DOHH2 (cell line): ENCODE measurements at regions not wholly inside any gene's neighbourhood (a gene's known extent, or its start where the extent isn't known, plus 50 kb on each side); places are given as distances from the start of the nearest gene placed in this dataset.

Experiments
- H3F3A ChIP-seq: fragments of 200-600 bp; sonication (generic), shearing (Covaris generic); 2 replicates; pipeline ENCODE4 v1.6.0; 2016; ENCODE audit warnings: antibody characterized with exemption, mild to moderate bottlenecking; ENCODE audit not compliant: control insufficient read depth, insufficient read depth
- H3K27ac ChIP-seq: fragments of 200-600 bp; sonication (generic); 2 replicates; pipeline ENCODE4 v1.5.1; 2014; ENCODE audit warnings: low read depth, mild to moderate bottlenecking, low read length, moderate library complexity
- H3K27me3 ChIP-seq: fragments of 200-600 bp; sonication (generic); 2 replicates; pipeline ENCODE4 v1.6.1; 2014; ENCODE audit warnings: mild to moderate bottlenecking, low read length, mixed read lengths; ENCODE audit not compliant: control insufficient read depth
- H3K36me3 ChIP-seq: fragments of 200-600 bp; sonication (generic); 2 replicates; pipeline ENCODE4 v1.6.1; 2014; ENCODE audit warnings: mild to moderate bottlenecking, low read length, moderate library complexity, mixed read lengths; ENCODE audit not compliant: control insufficient read depth
- H3K4me1 ChIP-seq: fragments of 200-600 bp; sonication (generic); 2 replicates; pipeline ENCODE4 v1.6.1; 2014; ENCODE audit warnings: mild to moderate bottlenecking, low read length, mixed read lengths; ENCODE audit not compliant: control insufficient read depth
- H3K4me2 ChIP-seq: fragments of 200-600 bp; sonication (generic); 2 replicates; pipeline ENCODE4 v1.6.0; 2014; ENCODE audit warnings: mild to moderate bottlenecking, low read length, moderate library complexity
- H3K4me3 ChIP-seq: fragments of 200-600 bp; sonication (generic); 2 replicates; pipeline ENCODE4 v1.5.1; 2014; ENCODE audit warnings: mild to moderate bottlenecking, low read length, mixed read lengths
- H3K79me2 ChIP-seq: fragments of 200-600 bp; sonication (generic); 2 replicates; pipeline ENCODE4 v1.6.1; 2014; ENCODE audit warnings: mild to moderate bottlenecking, low read length, mixed read lengths; ENCODE audit not compliant: control insufficient read depth
- H3K9me2 ChIP-seq: fragments of 200-600 bp; sonication (generic); replicated peaks from 2 replicates; pipeline ENCODE4 v1.6.1; 2014; ENCODE audit warnings: mild to moderate bottlenecking, low read length, mixed read lengths; ENCODE audit not compliant: control insufficient read depth
- H3K9me3 ChIP-seq: fragments of 200-600 bp; sonication (generic); 2 replicates; pipeline ENCODE4 v1.6.1; 2014; ENCODE audit warnings: antibody characterized with exemption, low read length, mixed read lengths; ENCODE audit not compliant: control insufficient read depth, insufficient read depth
- H4K20me1 ChIP-seq: fragments of 200-600 bp; sonication (generic); 2 replicates; pipeline ENCODE4 v1.6.0; 2014; ENCODE audit warnings: low read depth, mild to moderate bottlenecking, antibody characterized with exemption, low read length, moderate library complexity; ENCODE audit not compliant: control insufficient read depth, insufficient read depth
- EZH2phosphoT487 ChIP-seq: fragments of 200-600 bp; sonication (generic); IDR thresholded peaks from 2 replicates; pipeline ENCODE4 v1.6.1; 2017; ENCODE audit warnings: borderline replicate concordance, mild to moderate bottlenecking, antibody characterized with exemption, low read length, moderate library complexity, mixed read lengths
- TF ChIP-seq, protein P1 (sequence below): fragments of 200-600 bp; sonication (generic); IDR thresholded peaks from one replicate; pipeline ENCODE4 v1.5.1; 2014; ENCODE audit warnings: antibody characterized with exemption, mild to moderate bottlenecking, low read depth, low read length; ENCODE audit not compliant: poor library complexity, severe bottlenecking

DNA sequence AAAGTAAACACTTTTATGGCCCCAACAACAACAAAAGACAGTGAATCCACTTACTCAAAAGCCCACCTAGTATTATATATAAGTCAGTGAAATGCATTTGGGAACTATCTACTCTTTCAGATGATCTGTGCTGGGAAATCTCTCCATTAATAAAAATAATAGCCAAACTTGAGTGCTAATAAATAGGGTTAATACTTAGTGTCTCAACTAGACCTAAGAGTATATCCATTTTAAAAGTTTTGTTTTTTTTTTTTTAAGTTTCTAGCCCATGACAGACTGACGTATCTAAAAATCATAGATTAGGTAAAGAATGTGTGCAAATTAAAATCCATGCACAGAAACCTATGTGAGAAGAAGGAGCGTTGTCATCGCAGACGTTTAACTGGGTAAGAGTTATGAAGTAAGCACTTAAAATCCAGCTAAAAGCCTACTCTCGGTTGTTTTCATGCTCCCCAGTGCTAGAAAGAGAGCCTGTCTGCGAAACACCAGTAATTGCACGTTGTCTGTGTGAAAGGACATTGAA is 83.4 kb upstream of the PELI1 start:
- H3K9me2 ChIP-seq, result no peaks in the 10 kb centered on the region
- peaks cover 7% of the 10 kb centered on the region for H3K36me3 ChIP-seq
- no peaks in the 10 kb centered on the region for H3K27me3 ChIP-seq
- peak overlapping the region; percentile 70 for H3K4me3 ChIP-seq
- H3K4me1 ChIP-seq, result peaks cover 36% of the 10 kb centered on the region
- no peaks in the 10 kb centered on the region for H3K79me2 ChIP-seq
- H3K9me3 ChIP-seq, result no peaks in the 10 kb centered on the region
- no peak for TF ChIP-seq EZH2phosphoT487
- TF ChIP-seq, protein P1, sequence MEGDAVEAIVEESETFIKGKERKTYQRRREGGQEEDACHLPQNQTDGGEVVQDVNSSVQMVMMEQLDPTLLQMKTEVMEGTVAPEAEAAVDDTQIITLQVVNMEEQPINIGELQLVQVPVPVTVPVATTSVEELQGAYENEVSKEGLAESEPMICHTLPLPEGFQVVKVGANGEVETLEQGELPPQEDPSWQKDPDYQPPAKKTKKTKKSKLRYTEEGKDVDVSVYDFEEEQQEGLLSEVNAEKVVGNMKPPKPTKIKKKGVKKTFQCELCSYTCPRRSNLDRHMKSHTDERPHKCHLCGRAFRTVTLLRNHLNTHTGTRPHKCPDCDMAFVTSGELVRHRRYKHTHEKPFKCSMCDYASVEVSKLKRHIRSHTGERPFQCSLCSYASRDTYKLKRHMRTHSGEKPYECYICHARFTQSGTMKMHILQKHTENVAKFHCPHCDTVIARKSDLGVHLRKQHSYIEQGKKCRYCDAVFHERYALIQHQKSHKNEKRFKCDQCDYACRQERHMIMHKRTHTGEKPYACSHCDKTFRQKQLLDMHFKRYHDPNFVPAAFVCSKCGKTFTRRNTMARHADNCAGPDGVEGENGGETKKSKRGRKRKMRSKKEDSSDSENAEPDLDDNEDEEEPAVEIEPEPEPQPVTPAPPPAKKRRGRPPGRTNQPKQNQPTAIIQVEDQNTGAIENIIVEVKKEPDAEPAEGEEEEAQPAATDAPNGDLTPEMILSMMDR, result no peak
- H3F3A ChIP-seq, result no peaks in the 10 kb centered on the region
- H3K27ac ChIP-seq, result peak overlapping the region; percentile 60
- H3K4me2 ChIP-seq, result peak overlapping the region; percentile 73
- H4K20me1 ChIP-seq, result no peaks in the 10 kb centered on the region

DNA sequence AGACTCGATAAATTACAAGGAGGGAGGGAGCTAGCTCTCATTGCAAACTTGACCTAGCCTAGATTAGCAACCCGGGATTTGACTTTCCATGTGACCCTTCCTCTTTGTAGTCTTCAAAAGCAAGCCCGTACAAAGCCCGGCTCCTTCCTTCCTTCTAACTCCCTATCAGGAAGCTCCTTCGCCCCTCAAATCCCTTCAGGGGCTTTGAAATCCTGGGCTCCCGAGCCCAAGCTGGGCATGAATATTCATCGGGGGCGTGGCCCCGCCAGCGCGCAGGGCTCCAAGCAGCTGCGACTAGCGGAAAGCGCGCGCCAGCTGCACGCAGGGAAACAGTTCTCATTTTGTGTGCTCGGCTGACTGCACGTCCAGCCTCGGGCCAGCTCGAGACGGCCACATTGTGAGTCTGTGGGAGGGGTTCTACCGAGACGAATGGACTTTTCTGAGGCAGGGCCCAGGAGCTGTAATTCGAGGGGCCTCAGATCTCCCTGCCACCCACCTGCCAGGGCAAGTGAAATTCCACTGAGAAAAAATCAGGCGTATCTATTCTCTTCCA is 84.0 kb upstream of the PELI1 start:
- H3K4me3 ChIP-seq, result peak overlapping the region; percentile 70
- H4K20me1 ChIP-seq, result no peaks in the 10 kb centered on the region
- H3K4me2 ChIP-seq, result peak overlapping the region; percentile 73
- no peak for TF ChIP-seq EZH2phosphoT487
- TF ChIP-seq, protein P1, result no peak
- peaks cover 30% of the 10 kb centered on the region for H3K4me1 ChIP-seq
- no peaks in the 10 kb centered on the region for H3K9me3 ChIP-seq
- no peaks in the 10 kb centered on the region for H3F3A ChIP-seq
- H3K27ac ChIP-seq, result peak overlapping the region; percentile 60
- no peaks in the 10 kb centered on the region for H3K27me3 ChIP-seq
- H3K79me2 ChIP-seq, result no peaks in the 10 kb centered on the region
- no peaks in the 10 kb centered on the region for H3K9me2 ChIP-seq
- H3K36me3 ChIP-seq, result peaks cover 7% of the 10 kb centered on the region

DNA sequence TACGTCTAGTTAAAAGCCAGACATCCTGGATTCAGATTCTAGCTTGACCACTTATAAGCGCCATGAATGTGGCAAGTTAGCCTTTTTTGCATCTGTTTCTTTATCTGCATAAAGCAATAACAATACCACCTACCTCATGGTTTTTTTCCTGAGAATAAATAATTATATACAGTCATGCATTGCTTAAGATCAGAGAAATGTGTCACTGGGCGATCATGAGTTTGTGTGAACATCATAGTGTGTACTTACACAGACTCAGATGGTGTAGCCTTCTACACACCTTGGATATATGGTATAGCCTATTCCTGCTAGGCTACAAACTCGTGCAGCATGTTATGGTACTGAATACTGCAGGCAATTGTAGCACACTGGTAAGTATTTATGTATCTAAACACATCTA is 84.7 kb upstream of the PELI1 start:
- no peaks in the 10 kb centered on the region for H3F3A ChIP-seq
- no peaks in the 10 kb centered on the region for H3K27me3 ChIP-seq
- H3K79me2 ChIP-seq, result no peaks in the 10 kb centered on the region
- H4K20me1 ChIP-seq, result no peaks in the 10 kb centered on the region
- H3K36me3 ChIP-seq, result peaks cover 7% of the 10 kb centered on the region
- TF ChIP-seq, protein P1, result no peak
- no peak for TF ChIP-seq EZH2phosphoT487
- peaks cover 23% of the 10 kb centered on the region for H3K4me1 ChIP-seq
- H3K4me3 ChIP-seq, result peak overlapping the region; percentile 70
- H3K9me2 ChIP-seq, result no peaks in the 10 kb centered on the region
- H3K9me3 ChIP-seq, result no peaks in the 10 kb centered on the region
- peak overlapping the region; percentile 60 for H3K27ac ChIP-seq
- H3K4me2 ChIP-seq, result peak overlapping the region; percentile 73
